ENCODE measurements at regions not wholly inside any gene's neighbourhood (a gene's known extent, or its start where the extent isn't known, plus 50 kb on each side); places are given as distances from the start of the nearest gene placed in this dataset.

- no peaks in the 10 kb centered on the region for H3K36me3 ChIP-seq (ENCODE audit: control insufficient read depth in 2 of 3, insufficient read depth in 3 of 3, low read length in 3 of 3)
- DNase-seq (no peak), FAIRE-seq (no peak)
- no peaks in the 10 kb centered on the region for H3K9me3 ChIP-seq (ENCODE audit: control insufficient read depth in 2 of 3, insufficient read depth in 1 of 3, low read length in 3 of 3)
- H3K9ac ChIP-seq (ENCODE audit: low read length in 3 of 3), result no peak overlapping the region
- H3K4me3 ChIP-seq (ENCODE audit: low read length in 3 of 3), result no peak overlapping the region
- intact Hi-C loops (cut with DNase I), result no loop called here
- H3K27me3 ChIP-seq (ENCODE audit: control insufficient read depth, insufficient read depth, low read length), result no peaks in the 10 kb centered on the region
- H3K27ac ChIP-seq (ENCODE audit: low read depth in 2 of 2, low read length in 2 of 2), result no peak overlapping the region
- TF ChIP-seq CTCF (IDR thresholded peaks at IDR 0.05; ENCODE audit: borderline replicate concordance, extremely low read depth, insufficient read depth), result no peak
- H3K4me1 ChIP-seq (ENCODE audit: control insufficient read depth in 2 of 3, insufficient read depth in 2 of 3, low read depth in 1 of 3, low read length in 3 of 3), result no peaks in the 10 kb centered on the region
Observed at GRCh38 chr18:72444111-72444797, 99.9 kb downstream of the CBLN2 start.

GRCh38 chr18:72436401-72436800 is 107.7 kb downstream of the CBLN2 start:
- DNase-seq, result no peak

GRCh38 chr18:72433756-72434155 is 110.4 kb downstream of the CBLN2 start:
- TF ChIP-seq CTCF (IDR thresholded peaks at IDR 0.05; ENCODE audit: borderline replicate concordance, extremely low read depth, insufficient read depth), result no peak
- intact Hi-C loops (cut with DNase I), result no loop called here
- no peak for FAIRE-seq
- DNase-seq, result no peak
- Histone ChIP-seq H3K27me3 (ENCODE audit: control insufficient read depth, insufficient read depth, low read length) (no peaks in the 10 kb centered on the region), H3K9me3 (ENCODE audit: control insufficient read depth in 2 of 3, insufficient read depth in 1 of 3, low read length in 3 of 3) (no peaks in the 10 kb centered on the region), H3K4me3 (ENCODE audit: low read length in 3 of 3) (no peak overlapping the region), H3K27ac (ENCODE audit: low read depth in 2 of 2, low read length in 2 of 2) (no peak overlapping the region), H3K9ac (ENCODE audit: low read length in 3 of 3) (no peak overlapping the region), H3K4me1 (ENCODE audit: control insufficient read depth in 2 of 3, insufficient read depth in 2 of 3, low read depth in 1 of 3, low read length in 3 of 3) (no peaks in the 10 kb centered on the region), H3K36me3 (ENCODE audit: control insufficient read depth in 2 of 3, insufficient read depth in 3 of 3, low read length in 3 of 3) (no peaks in the 10 kb centered on the region)

More at GRCh38 chr18:72436401-72436800, 107.7 kb downstream of the CBLN2 start:
- Histone ChIP-seq H3K27me3 (ENCODE audit: control insufficient read depth, insufficient read depth, low read length) (no peaks in the 10 kb centered on the region), H3K36me3 (ENCODE audit: control insufficient read depth in 2 of 3, insufficient read depth in 3 of 3, low read length in 3 of 3) (no peaks in the 10 kb centered on the region), H3K27ac (ENCODE audit: low read depth in 2 of 2, low read length in 2 of 2) (no peak overlapping the region), H3K4me3 (ENCODE audit: low read length in 3 of 3) (no peak overlapping the region), H3K9ac (ENCODE audit: low read length in 3 of 3) (no peak overlapping the region), H3K4me1 (ENCODE audit: control insufficient read depth in 2 of 3, insufficient read depth in 2 of 3, low read depth in 1 of 3, low read length in 3 of 3) (no peaks in the 10 kb centered on the region), H3K9me3 (ENCODE audit: control insufficient read depth in 2 of 3, insufficient read depth in 1 of 3, low read length in 3 of 3) (no peaks in the 10 kb centered on the region)
- FAIRE-seq, result no peak
- intact Hi-C loops (cut with DNase I), result no loop called here
- no peak for TF ChIP-seq CTCF (IDR thresholded peaks at IDR 0.05; ENCODE audit: borderline replicate concordance, extremely low read depth, insufficient read depth)

GRCh38 chr18:72427721-72428120 is 116.4 kb downstream of the CBLN2 start:
- Histone ChIP-seq H3K4me3 (ENCODE audit: low read length in 3 of 3) (no peak overlapping the region), H3K9me3 (ENCODE audit: control insufficient read depth in 2 of 3, insufficient read depth in 1 of 3, low read length in 3 of 3) (no peaks in the 10 kb centered on the region), H3K4me1 (ENCODE audit: control insufficient read depth in 2 of 3, insufficient read depth in 2 of 3, low read depth in 1 of 3, low read length in 3 of 3) (no peaks in the 10 kb centered on the region), H3K36me3 (ENCODE audit: control insufficient read depth in 2 of 3, insufficient read depth in 3 of 3, low read length in 3 of 3) (no peaks in the 10 kb centered on the region), H3K27me3 (ENCODE audit: control insufficient read depth, insufficient read depth, low read length) (no peaks in the 10 kb centered on the region), H3K9ac (ENCODE audit: low read length in 3 of 3) (no peak overlapping the region), H3K27ac (ENCODE audit: low read depth in 2 of 2, low read length in 2 of 2) (no peak overlapping the region)
- DNase-seq (no peak), FAIRE-seq (no peak)
- TF ChIP-seq CTCF (IDR thresholded peaks at IDR 0.05; ENCODE audit: borderline replicate concordance, extremely low read depth, insufficient read depth), result no peak
- intact Hi-C loops (cut with DNase I), result no loop called here
